HL-60 (cell line): ENCODE measurements at regions not wholly inside any gene's neighbourhood (a gene's known extent, or its start where the extent isn't known, plus 50 kb on each side); places are given as distances from the start of the nearest gene placed in this dataset.

Source experiments
- DNase-seq, 2 experiments: peaks; one replicate each; pipeline ENCODE4 v3.0.0-alpha.2; 2010 to 2020; ENCODE audit warnings: low read depth in 1 of 2, low spot score in 1 of 2
- H3K27ac ChIP-seq: fragments of 250-450 bp; sonication (Bioruptor Pico); replicated peaks from 2 replicates; pipeline ENCODE4 v1.5.1; 2020; ENCODE audit warnings: mild to moderate bottlenecking, moderate library complexity
- H3K27me3 ChIP-seq: fragments of 250-450 bp; sonication (Bioruptor Pico); 2 replicates; pipeline ENCODE4 v1.5.1; 2021; ENCODE audit warnings: mild to moderate bottlenecking, moderate library complexity; ENCODE audit not compliant: insufficient read depth, poor library complexity, severe bottlenecking
- H3K4me3 ChIP-seq: replicated peaks from 2 replicates; pipeline ENCODE4 v1.5.1; 2011; ENCODE audit warnings: mild to moderate bottlenecking, control low read depth, low read length; ENCODE audit not compliant: insufficient read depth
- CTCF ChIP-seq: IDR thresholded peaks from one replicate; pipeline ENCODE4 v1.5.1; 2011; ENCODE audit warnings: low read length, control low read depth, inconsistent platforms; ENCODE audit not compliant: insufficient read depth
- GABPA ChIP-seq: IDR thresholded peaks from 2 replicates; pipeline ENCODE4 v1.6.1; 2012; ENCODE audit warnings: low read depth
- POLR2AphosphoS5 ChIP-seq: IDR thresholded peaks from 2 replicates; pipeline ENCODE4 v1.6.1; 2012; ENCODE audit warnings: low read depth
- REST ChIP-seq: IDR thresholded peaks from 2 replicates; pipeline ENCODE4 v1.6.1; 2012; ENCODE audit warnings: low read depth; ENCODE audit not compliant: insufficient replicate concordance
- SPI1 ChIP-seq: IDR thresholded peaks from 2 replicates; pipeline ENCODE4 v1.6.1; 2012; ENCODE audit warnings: low read depth, mild to moderate bottlenecking, borderline replicate concordance

GRCh38 chr2:220148471-220149248 lies 521.2 kb downstream of the SLC4A3 start:
- DNase-seq, result no peak
- Histone ChIP-seq H3K4me3 (no peak overlapping the region), H3K27ac (no peak overlapping the region), H3K27me3 (no peaks in the 10 kb centered on the region)
- no peak for TF ChIP-seq SPI1
- no peak for TF ChIP-seq POLR2AphosphoS5
- TF ChIP-seq GABPA, result no peak
- no peak for TF ChIP-seq REST
- TF ChIP-seq CTCF, result no peak

GRCh38 chr2:220151341-220151740 lies 523.9 kb downstream of the SLC4A3 start:
- DNase-seq, result no peak
- no peaks in the 10 kb centered on the region for H3K27me3 ChIP-seq
- TF ChIP-seq SPI1 (no peak), POLR2AphosphoS5 (no peak), REST (no peak), GABPA (no peak), CTCF (no peak)
- H3K27ac ChIP-seq, result no peak overlapping the region
- no peak overlapping the region for H3K4me3 ChIP-seq

- TF ChIP-seq GABPA, result no peak
- no peak for TF ChIP-seq REST
- no peak for TF ChIP-seq CTCF
- no peak for TF ChIP-seq SPI1
- TF ChIP-seq POLR2AphosphoS5, result no peak
Observed at GRCh38 chr2:220152281-220152935, 525.0 kb downstream of the SLC4A3 start.

More at GRCh38 chr2:220152281-220152935, 525.0 kb downstream of the SLC4A3 start:
- Histone ChIP-seq H3K27me3 (no peaks in the 10 kb centered on the region), H3K4me3 (no peak overlapping the region), H3K27ac (no peak overlapping the region)
- no peak for DNase-seq
